ENCODE measurements at regions not wholly inside any gene's neighbourhood (a gene's known extent, or its start where the extent isn't known, plus 50 kb on each side); places are given as distances from the start of the nearest gene placed in this dataset.
A peak's percentile ranks its signal among the peaks of the same experiment; 100 is the strongest.

GRCh38 chr7:67554986-67555385 is 558.4 kb downstream of the TYW1 start:
- Histone ChIP-seq H3K4me3 (no peak overlapping the region), H3K9me3 (peaks cover 0 to 9% (median 0%) of the 10 kb centered on the region in 12 donors), H3K4me1 (no peaks in the 10 kb centered on the region), H3K36me3 (no peaks in the 10 kb centered on the region), H3K27me3 (peaks cover 0 to 3% (median 0%) of the 10 kb centered on the region in 9 donors), H3K27ac (no peak overlapping the region)
- ATAC-seq (no peak), DNase-seq (no peak)
- 78 to 88% (median 81%) methylated on average over 6 of the region's 6 CpGs for WGBS, 4 donors
- intact Hi-C loops (cut with DNase I), result no loop called here
- TF ChIP-seq CTCF (IDR thresholded peaks at IDR 0.05) (no peak), POLR2A (IDR thresholded peaks at IDR 0.05) (no peak)

- DNase-seq (no peak), ATAC-seq (no peak)
- TF ChIP-seq POLR2A (IDR thresholded peaks at IDR 0.05), result no peak
- TF ChIP-seq CTCF (IDR thresholded peaks at IDR 0.05), result no peak
- H3K36me3 ChIP-seq, result no peaks in the 10 kb centered on the region
- peak overlapping the region in 1 of 12 donors; percentile 25 for H3K27ac ChIP-seq
- WGBS, 4 donors, result 64 to 77% (median 65%) methylated on average over 4 of the region's 4 CpGs
- no peaks in the 10 kb centered on the region for H3K27me3 ChIP-seq
- peaks cover 0 to 1% (median 0%) of the 10 kb centered on the region in 12 donors for H3K9me3 ChIP-seq
- intact Hi-C loops (cut with DNase I), result no loop called here
- H3K4me1 ChIP-seq, result no peaks in the 10 kb centered on the region
- H3K4me3 ChIP-seq, result no peak overlapping the region
Measured at GRCh38 chr7:67564959-67565358, 568.3 kb downstream of the TYW1 start.

GRCh38 chr7:67566101-67566500 is 569.5 kb downstream of the TYW1 start:
- no peak for ATAC-seq
- Histone ChIP-seq H3K4me3 (no peak overlapping the region), H3K36me3 (no peaks in the 10 kb centered on the region), H3K9me3 (no peaks in the 10 kb centered on the region), H3K4me1 (no peaks in the 10 kb centered on the region), H3K27me3 (no peaks in the 10 kb centered on the region), H3K27ac (peak overlapping the region in 1 of 12 donors; percentile 25)
- intact Hi-C loops (cut with DNase I), result no loop called here
- no peak for DNase-seq
- TF ChIP-seq CTCF (IDR thresholded peaks at IDR 0.05) (no peak), POLR2A (IDR thresholded peaks at IDR 0.05) (no peak)
- WGBS, 4 donors, result 61 to 70% (median 67%) methylated on average over 4 of the region's 4 CpGs

- Histone ChIP-seq H3K4me3 (no peak overlapping the region), H3K27me3 (no peaks in the 10 kb centered on the region), H3K9me3 (peaks cover 0 to 12% (median 0%) of the 10 kb centered on the region in 12 donors), H3K36me3 (no peaks in the 10 kb centered on the region), H3K4me1 (no peaks in the 10 kb centered on the region), H3K27ac (no peak overlapping the region)
- intact Hi-C loops (cut with DNase I), result no loop called here
- 73 to 78% (median 77%) methylated on average over 7 of the region's 7 CpGs for WGBS, 4 donors
- TF ChIP-seq CTCF (IDR thresholded peaks at IDR 0.05) (no peak), POLR2A (IDR thresholded peaks at IDR 0.05) (no peak)
- DNase-seq, result no peak
- no peak for ATAC-seq
Measured at GRCh38 chr7:67571026-67571545, 574.5 kb downstream of the TYW1 start.
